ENCODE measurements at regions not wholly inside any gene's neighbourhood (a gene's known extent, or its start where the extent isn't known, plus 50 kb on each side); places are given as distances from the start of the nearest gene placed in this dataset.

- intact Hi-C loops (cut with DNase I), result no loop called here
- Histone ChIP-seq H3K4me1 (no peaks in the 10 kb centered on the region), H3K36me3 (ENCODE audit: insufficient read depth in 1 of 2, low read depth in 1 of 2) (no peaks in the 10 kb centered on the region), H3K27ac (no peak overlapping the region), H3K4me3 (no peak overlapping the region), H3K9me3 (peaks cover 5% of the 10 kb centered on the region), H3K27me3 (ENCODE audit: insufficient read depth in 3 of 3, low read length in 2 of 3) (no peaks in the 10 kb centered on the region)
- DNase-seq (no peak), ATAC-seq (no peak)
- WGBS, 3 donors, result 84 to 91% (median 86%) methylated on average over 3 of the region's 3 CpGs
- no peak for TF ChIP-seq CTCF (IDR thresholded peaks at IDR 0.05)
Measured at GRCh38 chr2:51717312-51717711, 685.4 kb upstream of the NRXN1 start.

- no peaks in the 10 kb centered on the region for H3K4me1 ChIP-seq
- peaks cover 5% of the 10 kb centered on the region for H3K9me3 ChIP-seq
- no peak for ATAC-seq
- no peak for DNase-seq
- WGBS, 3 donors, result 65 to 74% (median 74%) methylated on average over 3 of the region's 3 CpGs
- H3K4me3 ChIP-seq, result no peak overlapping the region
- no peak overlapping the region for H3K27ac ChIP-seq
- TF ChIP-seq CTCF (IDR thresholded peaks at IDR 0.05), result no peak
- H3K27me3 ChIP-seq (ENCODE audit: insufficient read depth in 3 of 3, low read length in 2 of 3), result no peaks in the 10 kb centered on the region
- no peaks in the 10 kb centered on the region for H3K36me3 ChIP-seq (ENCODE audit: insufficient read depth in 1 of 2, low read depth in 1 of 2)
- intact Hi-C loops (cut with DNase I), result no loop called here
Measured at GRCh38 chr2:51711766-51712165, 679.8 kb upstream of the NRXN1 start.

DNA sequence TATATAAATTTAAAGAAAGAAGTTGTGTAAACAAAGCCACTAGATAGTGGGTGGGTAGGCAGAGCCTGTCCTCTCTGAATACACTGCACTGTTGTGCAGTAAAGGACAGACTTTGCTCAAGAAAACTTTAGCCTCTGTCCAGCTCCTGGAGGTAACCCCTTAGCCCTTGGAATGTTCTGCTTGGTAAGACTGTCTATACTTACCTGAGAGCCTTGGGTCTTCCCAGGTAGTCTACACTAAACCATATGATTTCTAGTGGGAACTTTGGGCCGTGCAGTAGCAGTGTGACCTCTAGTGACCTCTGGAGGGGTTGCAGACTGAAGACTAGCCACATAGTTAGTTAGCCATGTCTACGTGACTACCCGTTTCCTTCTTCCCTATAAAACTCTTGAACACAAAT, 678.3 kb upstream of the NRXN1 start:
- H3K4me3 ChIP-seq, result no peak overlapping the region
- H3K36me3 ChIP-seq (ENCODE audit: insufficient read depth in 1 of 2, low read depth in 1 of 2), result no peaks in the 10 kb centered on the region
- no peak for ATAC-seq
- H3K27me3 ChIP-seq (ENCODE audit: insufficient read depth in 3 of 3, low read length in 2 of 3), result no peaks in the 10 kb centered on the region
- WGBS, 3 donors, result 46 to 52% (median 47%) methylated on average over 3 of the region's 3 CpGs
- DNase-seq, result no peak
- H3K27ac ChIP-seq, result no peak overlapping the region
- H3K4me1 ChIP-seq, result no peaks in the 10 kb centered on the region
- intact Hi-C loops (cut with DNase I), result no loop called here
- no peak for TF ChIP-seq CTCF (IDR thresholded peaks at IDR 0.05)
- peaks cover 5% of the 10 kb centered on the region for H3K9me3 ChIP-seq

- no peaks in the 10 kb centered on the region for H3K36me3 ChIP-seq (ENCODE audit: insufficient read depth in 1 of 2, low read depth in 1 of 2)
- H3K27me3 ChIP-seq (ENCODE audit: insufficient read depth in 3 of 3, low read length in 2 of 3), result no peaks in the 10 kb centered on the region
- H3K9me3 ChIP-seq, result no peaks in the 10 kb centered on the region
- WGBS, 3 donors, result 81 to 87% (median 85%) methylated on average over 3 of the region's 3 CpGs
- no peak for DNase-seq
- no peak for ATAC-seq
- no peak overlapping the region for H3K27ac ChIP-seq
- H3K4me1 ChIP-seq, result no peaks in the 10 kb centered on the region
- intact Hi-C loops (cut with DNase I), result no loop called here
- no peak overlapping the region for H3K4me3 ChIP-seq
- no peak for TF ChIP-seq CTCF (IDR thresholded peaks at IDR 0.05)
Measured at GRCh38 chr2:51707625-51708024, 675.7 kb upstream of the NRXN1 start.

DNA sequence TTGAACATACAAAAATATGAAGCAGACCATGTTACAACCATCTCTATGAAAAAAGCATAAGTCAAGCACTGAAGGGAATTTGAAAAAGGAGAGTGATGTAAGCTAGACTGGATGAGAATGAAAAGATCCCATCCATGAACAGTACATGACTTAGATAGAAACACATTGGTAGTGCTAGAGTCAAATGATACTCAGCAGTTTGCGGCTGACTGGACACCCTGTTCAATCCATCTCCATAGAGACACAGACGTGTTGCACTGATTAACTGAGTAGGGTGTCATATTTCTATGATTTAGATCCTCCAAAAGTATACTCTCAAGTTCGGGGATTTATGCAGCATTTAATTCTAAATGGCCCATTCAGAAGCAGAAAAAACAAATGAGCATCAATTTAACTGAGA, 674.3 kb upstream of the NRXN1 start:
- WGBS, 3 donors, result 28 to 36% (median 35%) methylated on average over 3 of the region's 3 CpGs
- intact Hi-C loops (cut with DNase I), result no loop called here
- ATAC-seq, result no peak
- Histone ChIP-seq H3K27ac (no peak overlapping the region), H3K36me3 (ENCODE audit: insufficient read depth in 1 of 2, low read depth in 1 of 2) (no peaks in the 10 kb centered on the region), H3K4me3 (no peak overlapping the region), H3K27me3 (ENCODE audit: insufficient read depth in 3 of 3, low read length in 2 of 3) (no peaks in the 10 kb centered on the region), H3K4me1 (no peaks in the 10 kb centered on the region), H3K9me3 (no peaks in the 10 kb centered on the region)
- no peak for DNase-seq
- no peak for TF ChIP-seq CTCF (IDR thresholded peaks at IDR 0.05)

Measured in psoas muscle (tissue), 7 donors.